Panc1 (cell line): ENCODE measurements at regions not wholly inside any gene's neighbourhood (a gene's known extent, or its start where the extent isn't known, plus 50 kb on each side); places are given as distances from the start of the nearest gene placed in this dataset.

ENCODE experiments used
- ATAC-seq: fragments of 200-7000 bp; cut with Tn5 transposase; 2 replicates; pipeline ENCODE4 v1.9.1; 2020; ENCODE audit warnings: mild to moderate bottlenecking, moderate library complexity
- BruUV-seq: library from RNA; stranded (reverse); fragments of 400-500 nt; replicated peaks from 2 replicates; lab custom pipeline; 2021; lab: Mats Ljungman, UMichigan
- CTCF ChIA-PET: fragments of 300-600 bp; sonication (Branson Sonifier 250); formaldehyde crosslinking; loops from one replicate; lab custom pipeline; 2022; ENCODE audit warnings: antibody characterized with exemption; lab: Charles Lee
- POLR2A ChIA-PET: fragments of 300-600 bp; sonication (Branson Sonifier 250); formaldehyde crosslinking; loops from one replicate; lab custom pipeline; 2022; ENCODE audit warnings: antibody characterized with exemption; lab: Charles Lee
- DNase-seq: peaks from one replicate; pipeline ENCODE4 v3.0.0-alpha.2; 2010; ENCODE audit warnings: low read depth, low spot score
- H3K27ac ChIP-seq: 2 replicates; pipeline ENCODE4 v1.5.1; 2011; ENCODE audit warnings: mild to moderate bottlenecking, low read length, inconsistent platforms
- H3K27me3 ChIP-seq: fragments of 200-500 bp; sonication (Bioruptor generic); 2 replicates; pipeline ENCODE4 v1.6.0; 2014; ENCODE audit warnings: low read length, inconsistent platforms; ENCODE audit not compliant: control insufficient read depth, insufficient read depth
- H3K36me3 ChIP-seq: fragments of 200-500 bp; sonication (Bioruptor generic); 2 replicates; pipeline ENCODE4 v1.5.1; 2014; ENCODE audit warnings: inconsistent platforms, mild to moderate bottlenecking, low read length, moderate library complexity; ENCODE audit not compliant: control insufficient read depth, insufficient read depth
- H3K4me1 ChIP-seq: 2 replicates; pipeline ENCODE4 v1.5.1; 2011; ENCODE audit warnings: inconsistent platforms, mild to moderate bottlenecking, low read length, moderate library complexity; ENCODE audit not compliant: control insufficient read depth, insufficient read depth
- H3K4me3 ChIP-seq, 2 experiments: 2 replicates each; pipeline ENCODE4 v1.5.1; 2011 to 2012; ENCODE audit warnings: low read depth in 2 of 2, low read length in 2 of 2, mild to moderate bottlenecking in 2 of 2, inconsistent platforms in 1 of 2, moderate library complexity in 1 of 2
- H3K9me3 ChIP-seq: fragments of 200-500 bp; sonication (Bioruptor generic); 2 replicates; pipeline ENCODE4 v1.5.1; 2014; ENCODE audit warnings: low read depth, mild to moderate bottlenecking, inconsistent platforms, low read length, moderate library complexity; ENCODE audit not compliant: control insufficient read depth, insufficient read depth
- CTCF ChIP-seq: fragments of 450-650 bp; IDR thresholded peaks from 2 replicates; pipeline ENCODE4 v1.5.1; 2017; ENCODE audit warnings: mild to moderate bottlenecking
- POLR2AphosphoS5 ChIP-seq: IDR thresholded peaks from 2 replicates; pipeline ENCODE4 v1.6.1; 2012; ENCODE audit warnings: mild to moderate bottlenecking, low read depth, low read length, moderate library complexity
- SIN3A ChIP-seq: IDR thresholded peaks from 2 replicates; pipeline ENCODE4 v1.6.1; 2012; ENCODE audit warnings: low read depth, mild to moderate bottlenecking, low read length, moderate library complexity, borderline replicate concordance; ENCODE audit not compliant: insufficient read depth
- TCF7L2 ChIP-seq: IDR thresholded peaks from 2 replicates; pipeline ENCODE4 v1.6.1; 2011; ENCODE audit warnings: mild to moderate bottlenecking, low read depth, low read length, inconsistent platforms
- in situ Hi-C: cut with HindIII; loops from 2 replicates; pipeline ENCODE4 v1.10.0; 2016; ENCODE audit warnings: low sequenced_read_pairs, low pct_unique_long_range_greater_than_20kb
- intact Hi-C: fragments of 100-400 bp; cut with micrococcal nuclease; formaldehyde crosslinking; loops from one replicate; pipeline ENCODE4 v1.10.0; 2022; ENCODE audit not compliant: unreplicated experiment
- TF ChIP-seq, protein P1 (sequence below), 2 experiments: IDR thresholded peaks; 2 replicates each; pipeline ENCODE4 v1.6.1; 2011 to 2012; ENCODE audit warnings: low read depth in 2 of 2, control low read depth in 1 of 2, low read length in 1 of 2, mild to moderate bottlenecking in 1 of 2, moderate library complexity in 1 of 2; ENCODE audit not compliant: insufficient read depth in 1 of 2

GRCh38 chr12:105485321-105485910 lies 154.9 kb downstream of the C12orf75 start:
- DNase-seq, result no peak
- POLR2A ChIA-PET, result no interaction called here
- H3K27ac ChIP-seq, result no peak overlapping the region

DNA sequence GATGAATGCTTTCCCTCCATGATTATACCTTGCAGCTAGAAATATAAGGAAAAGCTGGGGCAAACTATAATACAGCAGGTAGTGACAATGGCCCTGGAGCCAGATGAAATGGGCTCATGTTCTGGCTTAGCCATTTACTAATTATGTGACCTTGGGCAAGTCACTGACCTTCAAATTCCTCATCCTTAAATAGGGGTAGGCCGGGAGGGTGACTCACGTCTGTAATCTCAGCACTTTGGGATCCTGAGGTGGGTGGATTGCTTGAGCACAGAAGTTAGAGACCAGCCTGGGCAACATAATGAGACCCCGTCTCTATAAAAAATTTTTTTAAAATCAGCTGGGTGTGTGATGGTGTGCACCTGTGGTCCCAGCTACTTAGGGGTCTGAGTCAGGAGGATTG lies 155.4 kb downstream of the C12orf75 start:
- intact Hi-C loops, result no loop called here

More at GRCh38 chr12:105485321-105485910, 154.9 kb downstream of the C12orf75 start:
- Histone ChIP-seq H3K4me3 (no peak overlapping the region), H3K9me3 (no peaks in the 10 kb centered on the region), H3K4me1 (peaks cover 2% of the 10 kb centered on the region; the same call in 1 of the 2 replicates), H3K36me3 (no peaks in the 10 kb centered on the region), H3K27me3 (no peaks in the 10 kb centered on the region)
- TF ChIP-seq, protein P1, sequence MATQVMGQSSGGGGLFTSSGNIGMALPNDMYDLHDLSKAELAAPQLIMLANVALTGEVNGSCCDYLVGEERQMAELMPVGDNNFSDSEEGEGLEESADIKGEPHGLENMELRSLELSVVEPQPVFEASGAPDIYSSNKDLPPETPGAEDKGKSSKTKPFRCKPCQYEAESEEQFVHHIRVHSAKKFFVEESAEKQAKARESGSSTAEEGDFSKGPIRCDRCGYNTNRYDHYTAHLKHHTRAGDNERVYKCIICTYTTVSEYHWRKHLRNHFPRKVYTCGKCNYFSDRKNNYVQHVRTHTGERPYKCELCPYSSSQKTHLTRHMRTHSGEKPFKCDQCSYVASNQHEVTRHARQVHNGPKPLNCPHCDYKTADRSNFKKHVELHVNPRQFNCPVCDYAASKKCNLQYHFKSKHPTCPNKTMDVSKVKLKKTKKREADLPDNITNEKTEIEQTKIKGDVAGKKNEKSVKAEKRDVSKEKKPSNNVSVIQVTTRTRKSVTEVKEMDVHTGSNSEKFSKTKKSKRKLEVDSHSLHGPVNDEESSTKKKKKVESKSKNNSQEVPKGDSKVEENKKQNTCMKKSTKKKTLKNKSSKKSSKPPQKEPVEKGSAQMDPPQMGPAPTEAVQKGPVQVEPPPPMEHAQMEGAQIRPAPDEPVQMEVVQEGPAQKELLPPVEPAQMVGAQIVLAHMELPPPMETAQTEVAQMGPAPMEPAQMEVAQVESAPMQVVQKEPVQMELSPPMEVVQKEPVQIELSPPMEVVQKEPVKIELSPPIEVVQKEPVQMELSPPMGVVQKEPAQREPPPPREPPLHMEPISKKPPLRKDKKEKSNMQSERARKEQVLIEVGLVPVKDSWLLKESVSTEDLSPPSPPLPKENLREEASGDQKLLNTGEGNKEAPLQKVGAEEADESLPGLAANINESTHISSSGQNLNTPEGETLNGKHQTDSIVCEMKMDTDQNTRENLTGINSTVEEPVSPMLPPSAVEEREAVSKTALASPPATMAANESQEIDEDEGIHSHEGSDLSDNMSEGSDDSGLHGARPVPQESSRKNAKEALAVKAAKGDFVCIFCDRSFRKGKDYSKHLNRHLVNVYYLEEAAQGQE (IDR thresholded peaks at IDR 0.05; ENCODE audit: insufficient read depth in 1 of 2, low read depth in 2 of 2, low read length in 1 of 2), result no peak
- TF ChIP-seq TCF7L2 (no peak), POLR2AphosphoS5 (no peak)
- no TSS peak for BruUV-seq
- CTCF ChIA-PET, result no interaction called here
- ATAC-seq, result no peak
- in situ Hi-C loops (no loop called here), intact Hi-C loops (no loop called here)

More for the DNA sequence above, 155.4 kb downstream of the C12orf75 start:
- Histone ChIP-seq H3K36me3 (no peaks in the 10 kb centered on the region), H3K27ac (no peak overlapping the region), H3K9me3 (no peaks in the 10 kb centered on the region), H3K4me1 (no peaks in the 10 kb centered on the region), H3K27me3 (no peaks in the 10 kb centered on the region), H3K4me3 (no peak overlapping the region)
- DNase-seq (no peak), ATAC-seq (no peak)
- TF ChIP-seq SIN3A, result no peak
- TF ChIP-seq, protein P1 (IDR thresholded peaks at IDR 0.05; ENCODE audit: insufficient read depth in 1 of 2, low read depth in 2 of 2, low read length in 1 of 2), result no peak
- TF ChIP-seq CTCF, result no peak
- in situ Hi-C loops, result no loop called here
- POLR2A ChIA-PET, result no interaction called here
- CTCF ChIA-PET, result interaction anchor here (0.6 kb wide), 1 partner anchor 17 kb away, joined by 3 read pairs; no protein-coding TSS in a partner anchor
- BruUV-seq, result no TSS peak
